Retina (tissue), 1 donor: ENCODE measurements at regions not wholly inside any gene's neighbourhood (a gene's known extent, or its start where the extent isn't known, plus 50 kb on each side); places are given as distances from the start of the nearest gene placed in this dataset.
"Not testable (repeated sequence)": the region's sequence is repeated elsewhere in the genome, so short reads cannot be mapped to it uniquely, and the experiment has no call there.

Experiments used
- DNase-seq: peaks from one replicate; pipeline ENCODE4 v3.0.0-alpha.2; 2016

DNA sequence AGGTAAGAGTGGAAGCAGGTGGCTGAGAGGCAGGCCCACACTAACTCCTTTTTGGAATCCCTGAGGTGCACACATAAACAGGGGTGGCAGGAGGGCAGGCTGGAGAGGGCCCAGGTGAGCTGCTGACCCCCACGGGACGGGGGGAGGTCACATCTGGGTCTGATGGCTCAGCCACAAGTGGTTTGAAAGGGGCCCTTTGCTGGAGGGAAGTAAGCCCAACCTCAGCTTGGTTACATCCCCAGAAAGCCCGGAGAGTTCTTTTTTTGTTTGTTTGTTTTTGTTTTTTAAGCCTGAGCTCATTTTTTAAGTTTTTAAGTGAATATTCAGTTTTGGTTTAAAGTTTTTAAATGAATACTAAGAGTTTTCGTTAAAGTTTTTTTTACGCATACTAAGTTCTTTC, 72.8 kb upstream of the CUX1 start:
- DNase-seq, result no peak

DNA sequence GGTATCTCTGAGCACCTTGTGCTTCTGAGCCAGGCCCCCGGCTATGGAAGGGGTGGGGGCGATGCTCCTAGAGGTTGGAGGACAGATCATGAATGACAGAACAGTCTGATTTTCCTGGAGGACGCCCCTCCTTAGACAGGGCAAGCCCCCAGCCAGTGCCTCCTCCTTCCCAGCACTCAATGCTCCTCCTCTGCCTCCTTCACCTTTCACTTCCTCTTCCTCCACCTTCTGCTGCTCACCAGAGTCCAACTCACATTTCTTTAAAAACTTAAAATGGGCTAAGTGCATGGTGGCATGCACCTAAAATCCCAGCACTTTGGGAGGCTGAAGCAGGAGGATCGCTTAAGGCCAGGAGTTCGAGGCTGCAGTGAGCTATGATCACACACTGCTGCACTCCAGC, 71.1 kb upstream of the CUX1 start:
- no peak for DNase-seq

DNA sequence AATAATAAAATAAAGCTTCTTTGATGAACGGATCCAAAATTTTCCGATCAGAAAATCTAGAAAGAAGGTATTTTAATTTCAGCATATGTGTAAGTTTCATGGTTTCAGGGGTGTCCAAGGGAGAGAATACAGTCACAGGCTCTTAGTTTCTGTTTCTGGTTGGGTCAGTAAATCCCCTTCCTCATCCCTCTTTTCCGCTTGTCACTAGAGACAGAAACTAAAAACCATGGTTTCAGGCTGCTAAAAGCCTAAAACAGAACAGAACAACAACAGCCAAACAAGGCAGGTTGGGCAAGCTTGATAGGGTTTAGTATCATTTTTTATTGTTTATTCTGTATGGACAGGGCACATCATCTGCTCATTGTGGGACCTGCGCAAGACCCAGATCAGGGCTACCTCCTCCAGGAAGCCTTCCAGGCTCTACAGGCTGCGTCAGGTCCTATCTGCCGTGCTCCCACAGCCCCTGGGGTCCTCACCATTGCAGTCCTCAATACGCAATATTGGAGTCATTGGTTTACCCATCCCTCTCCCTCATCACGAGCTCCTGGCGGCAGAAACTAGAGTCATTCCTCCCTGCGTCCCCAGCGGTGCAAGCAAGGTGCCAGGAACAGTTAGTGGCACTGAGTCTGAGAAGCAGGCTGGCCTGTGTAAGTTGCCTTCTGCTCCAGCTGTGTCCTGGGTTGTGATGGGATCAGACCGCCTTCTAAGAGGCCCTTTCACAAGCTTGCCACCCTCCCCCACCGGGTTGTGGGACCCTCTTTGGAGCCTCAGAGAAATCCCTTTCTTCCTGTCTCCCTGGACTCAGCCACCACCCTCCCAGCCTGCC, 70.2 kb upstream of the CUX1 start:
- DNase-seq, result no peak

DNA sequence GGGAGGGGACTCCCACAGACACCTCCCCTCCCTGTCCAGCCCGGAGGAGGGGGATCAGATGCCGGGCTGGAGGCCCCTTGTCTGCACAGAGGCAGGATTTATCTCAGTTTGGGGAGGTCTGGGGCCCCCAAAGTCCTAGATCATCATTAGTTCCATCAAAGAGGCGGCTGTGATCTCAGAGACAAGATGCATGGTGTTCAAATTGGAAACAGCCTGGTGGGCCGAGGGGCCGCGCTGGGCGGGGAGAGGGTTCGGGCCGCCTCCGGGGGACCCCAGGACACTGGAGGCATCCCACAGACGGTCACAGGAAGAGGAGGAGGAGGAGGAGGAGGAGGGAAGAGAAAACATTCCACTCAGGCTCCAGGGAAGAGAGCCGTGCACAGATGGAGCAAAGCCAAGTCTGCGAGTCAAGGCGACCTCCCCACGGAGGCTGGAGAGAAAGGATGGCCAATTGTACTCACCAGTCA, 69.5 kb upstream of the CUX1 start:
- DNase-seq, result no peak

DNA sequence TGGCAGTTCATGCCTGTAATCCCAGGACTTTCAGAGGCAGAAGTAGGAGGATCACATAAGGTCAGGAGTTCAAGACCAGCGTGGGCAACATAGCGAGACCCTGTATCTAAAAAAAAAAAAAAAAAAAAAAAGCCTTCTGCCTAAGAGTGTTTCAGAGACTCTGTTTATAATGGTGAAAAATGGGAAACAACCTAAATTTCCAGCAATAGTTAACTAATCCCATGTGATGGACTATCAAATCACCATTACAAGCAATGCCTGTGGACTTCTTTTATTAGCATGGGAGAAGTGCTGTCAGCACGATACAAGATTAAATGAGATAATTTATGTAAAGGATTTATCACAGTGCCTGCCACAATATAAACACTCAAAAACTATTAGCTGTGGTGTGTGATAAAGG, 67.5 kb upstream of the CUX1 start:
- no peak for DNase-seq

DNA sequence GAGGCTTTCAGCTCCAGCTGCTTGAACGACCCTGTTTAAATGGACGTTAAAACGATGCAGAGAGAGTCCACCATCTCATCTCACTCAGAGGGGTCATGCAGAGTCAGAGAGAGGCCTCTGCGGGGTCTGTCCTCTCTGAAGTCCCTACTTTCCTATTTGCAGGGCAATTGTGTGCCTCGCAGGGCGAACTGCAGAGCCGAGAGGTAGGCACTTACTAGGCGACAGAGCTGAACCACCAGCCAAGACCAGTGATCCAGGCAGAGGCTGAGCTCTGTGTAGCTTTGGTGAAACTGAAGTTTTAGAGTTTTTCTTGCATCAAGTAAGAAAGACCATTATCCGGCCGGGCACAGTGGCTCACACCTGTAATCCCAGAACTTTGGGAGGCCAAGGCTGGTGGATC, 64.1 kb upstream of the CUX1 start:
- DNase-seq, result no peak

DNA sequence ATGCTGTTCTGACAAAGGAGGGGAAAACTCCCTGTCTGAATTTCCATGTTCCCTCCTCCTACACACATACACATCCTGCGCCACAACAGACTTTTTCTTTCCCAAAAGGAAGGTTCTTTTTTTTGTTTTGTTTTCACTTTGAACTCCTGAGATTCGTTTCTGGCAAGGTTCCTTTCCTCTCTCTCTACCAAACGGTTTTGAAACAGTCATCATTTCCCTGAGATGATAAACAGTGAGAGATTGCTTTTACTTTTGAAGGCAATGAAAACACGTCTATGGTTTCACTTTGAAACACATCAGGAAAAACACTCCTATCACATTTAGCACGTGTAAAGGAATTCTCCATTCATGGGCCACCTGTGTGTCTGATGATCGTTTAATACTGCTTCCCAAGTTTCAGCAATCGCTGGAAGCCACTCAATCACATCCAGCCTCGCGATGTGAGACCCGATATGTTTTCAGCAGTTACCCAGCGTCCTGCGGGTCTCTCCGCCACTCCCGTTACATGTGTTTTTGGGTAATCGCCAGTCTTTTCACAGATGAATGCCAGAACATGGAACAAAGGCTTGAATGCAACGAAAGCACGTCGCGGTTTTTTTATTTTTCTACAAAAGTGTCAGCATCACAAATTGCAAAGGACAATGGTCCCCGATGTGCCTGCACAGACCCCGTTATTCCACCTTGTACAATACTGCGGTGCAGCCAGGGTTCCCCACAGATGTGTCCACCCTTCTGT, 62.8 kb upstream of the CUX1 start:
- no peak for DNase-seq

DNA sequence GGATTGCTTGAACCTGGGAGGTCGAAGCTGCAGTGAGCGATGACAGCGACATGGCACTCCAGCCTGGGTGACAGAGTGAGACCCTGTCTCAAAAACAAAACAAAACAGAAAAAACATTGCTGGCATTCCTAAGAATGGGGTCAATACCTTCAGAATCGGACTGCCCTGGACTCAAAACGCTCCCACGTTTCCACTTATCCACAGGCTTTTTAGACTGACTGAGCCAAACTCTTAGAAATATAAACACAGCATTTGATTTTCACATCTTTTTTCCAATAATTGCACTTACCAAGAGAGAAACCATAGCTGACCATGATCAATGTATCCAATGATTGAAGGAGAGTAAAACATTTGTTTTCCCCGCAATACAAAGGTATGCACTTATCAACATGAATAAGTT, 59.5 kb upstream of the CUX1 start:
- DNase-seq, result no peak

DNA sequence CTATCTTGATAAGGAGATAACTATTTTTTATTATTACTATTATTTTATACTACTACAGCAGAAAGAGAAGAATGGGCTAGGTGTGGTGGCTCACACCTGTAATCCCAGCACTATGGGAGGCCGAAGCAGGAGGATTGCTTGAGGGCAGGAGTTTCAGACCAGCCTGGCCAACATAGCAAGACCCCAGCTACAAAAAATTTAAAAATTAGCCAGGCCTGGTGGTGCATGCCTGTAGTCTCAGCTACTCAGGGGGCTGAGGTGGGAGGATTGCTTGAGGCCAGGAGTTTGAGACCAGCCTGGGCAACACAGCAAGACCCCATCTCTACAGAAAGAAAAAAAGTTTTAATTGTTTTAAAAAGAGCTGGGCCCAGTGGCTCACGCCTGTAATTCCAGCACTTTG, 58.9 kb upstream of the CUX1 start:
- not testable (repeated sequence) for DNase-seq

DNA sequence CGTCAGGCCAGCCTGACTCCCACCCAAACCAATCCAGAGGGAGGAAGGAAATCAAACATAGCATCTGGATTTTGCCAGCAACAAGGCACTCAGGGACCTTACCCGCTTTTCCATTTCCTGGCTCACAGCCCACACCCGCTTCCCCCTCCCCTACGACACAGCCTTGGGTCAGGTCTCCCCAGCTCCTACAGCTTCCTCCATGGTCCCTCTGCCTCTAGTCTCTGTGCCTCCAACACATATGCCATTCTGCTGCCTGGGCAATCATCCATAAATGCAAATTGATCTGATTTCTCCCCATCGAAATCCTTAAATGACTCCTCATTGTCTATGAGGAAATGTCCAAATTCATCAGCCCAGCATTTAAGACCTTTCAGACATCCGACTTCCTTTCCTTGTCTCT, 53.2 kb upstream of the CUX1 start:
- DNase-seq, result no peak

DNA sequence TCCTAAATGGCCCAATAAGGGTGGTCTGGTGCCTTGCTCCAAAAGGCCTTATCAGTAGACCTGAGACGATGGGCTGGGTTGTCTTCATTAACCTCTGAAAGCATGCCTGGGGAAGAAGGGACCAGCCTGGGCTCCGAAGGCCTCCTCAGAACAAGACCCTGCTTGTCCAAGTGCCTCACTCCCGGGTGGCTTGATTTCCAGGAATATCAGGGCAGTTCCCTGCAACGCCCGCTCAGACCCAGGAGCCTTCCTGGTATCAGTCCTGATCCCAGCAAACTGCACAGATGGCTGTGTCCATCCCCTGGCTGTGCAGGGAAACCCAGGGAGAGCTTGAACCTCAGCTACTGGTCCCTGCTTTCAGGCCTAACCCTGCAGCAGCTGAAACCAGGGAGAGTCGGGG, 49.9 kb upstream of the CUX1 start:
- DNase-seq, result no peak
